Activated naive CD4-positive, alpha-beta T cell treated with anti-CD3 and anti-CD28 coated beads for 36 hours (primary cell): ENCODE measurements at regions not wholly inside any gene's neighbourhood (a gene's known extent, or its start where the extent isn't known, plus 50 kb on each side); places are given as distances from the start of the nearest gene placed in this dataset.

Source experiments
- CTCF ChIA-PET: fragments of 350-600 bp; sonication (Branson Sonifier 250); formaldehyde crosslinking; loops from one replicate; lab custom pipeline; 2021; ENCODE audit warnings: antibody characterized with exemption; lab: Charles Lee
- DNase-seq: peaks from one replicate; pipeline ENCODE4 v3.0.0-alpha.2; 2020
- H3K27ac Mint-ChIP-seq: one replicate; pipeline ENCODE4 v1.8.0; 2021; ENCODE audit warnings: mild to moderate bottlenecking, mixed read lengths
- H3K27me3 Mint-ChIP-seq: one replicate; pipeline ENCODE4 v1.8.0; 2021; ENCODE audit warnings: low read depth, mixed read lengths
- H3K36me3 Mint-ChIP-seq: one replicate; pipeline ENCODE4 v1.8.0; 2021; ENCODE audit warnings: low read depth, mixed read lengths
- H3K4me1 Mint-ChIP-seq: one replicate; pipeline ENCODE4 v1.8.0; 2021; ENCODE audit warnings: low read depth, mixed read lengths
- H3K4me3 Mint-ChIP-seq: one replicate; pipeline ENCODE4 v1.8.0; 2021; ENCODE audit warnings: mild to moderate bottlenecking, moderate library complexity, mixed read lengths
- H3K9me3 Mint-ChIP-seq: one replicate; pipeline ENCODE4 v1.8.0; 2021; ENCODE audit warnings: mixed read lengths
- intact Hi-C: fragments of 100-400 bp; cut with micrococcal nuclease; formaldehyde crosslinking; loops from one replicate; pipeline ENCODE4 v1.15.1; 2023

- H3K27ac Mint-ChIP-seq, result no peak overlapping the region
- H3K36me3 Mint-ChIP-seq, result no peaks in the 10 kb centered on the region
- intact Hi-C loops, result no loop called here
- H3K4me3 Mint-ChIP-seq, result no peak overlapping the region
- CTCF ChIA-PET, result no interaction called here
- DNase-seq, result no peak
- no peaks in the 10 kb centered on the region for H3K27me3 Mint-ChIP-seq
- H3K4me1 Mint-ChIP-seq, result no peaks in the 10 kb centered on the region
- H3K9me3 Mint-ChIP-seq, result no peaks in the 10 kb centered on the region
These were observed 1015.0 kb upstream of the AGA start for GRCh38 chr4:178457286-178457685.

GRCh38 chr4:178462710-178463109 lies 1020.5 kb upstream of the AGA start:
- Mint-ChIP-seq H3K9me3 (no peaks in the 10 kb centered on the region), H3K4me3 (no peak overlapping the region)
- intact Hi-C loops, result no loop called here

GRCh38 chr4:178463747-178464146 lies 1021.5 kb upstream of the AGA start:
- Mint-ChIP-seq H3K9me3 (peaks cover 3% of the 10 kb centered on the region), H3K4me1 (no peaks in the 10 kb centered on the region), H3K27ac (no peak overlapping the region), H3K4me3 (no peak overlapping the region), H3K36me3 (no peaks in the 10 kb centered on the region), H3K27me3 (no peaks in the 10 kb centered on the region)
- CTCF ChIA-PET, result no interaction called here
- intact Hi-C loops, result no loop called here
- no peak for DNase-seq

More at GRCh38 chr4:178462710-178463109, 1020.5 kb upstream of the AGA start:
- Mint-ChIP-seq H3K36me3 (no peaks in the 10 kb centered on the region), H3K27me3 (no peaks in the 10 kb centered on the region), H3K27ac (no peak overlapping the region), H3K4me1 (no peaks in the 10 kb centered on the region)
- no peak for DNase-seq
- CTCF ChIA-PET, result no interaction called here

GRCh38 chr4:178470996-178471784 lies 1029.0 kb upstream of the AGA start:
- no peak for DNase-seq
- intact Hi-C loops, result no loop called here
- no peak overlapping the region for H3K4me3 Mint-ChIP-seq

GRCh38 chr4:178471994-178472393 lies 1029.8 kb upstream of the AGA start:
- Mint-ChIP-seq H3K27me3 (no peaks in the 10 kb centered on the region), H3K4me1 (no peaks in the 10 kb centered on the region), H3K9me3 (peaks cover 3% of the 10 kb centered on the region), H3K4me3 (no peak overlapping the region), H3K27ac (no peak overlapping the region), H3K36me3 (no peaks in the 10 kb centered on the region)
- DNase-seq, result no peak
- intact Hi-C loops, result no loop called here
- CTCF ChIA-PET, result no interaction called here

More at GRCh38 chr4:178470996-178471784, 1029.0 kb upstream of the AGA start:
- Mint-ChIP-seq H3K27me3 (no peaks in the 10 kb centered on the region), H3K9me3 (peaks cover 3% of the 10 kb centered on the region), H3K36me3 (no peaks in the 10 kb centered on the region), H3K27ac (no peak overlapping the region), H3K4me1 (no peaks in the 10 kb centered on the region)
- CTCF ChIA-PET, result no interaction called here

- no peak overlapping the region for H3K27ac Mint-ChIP-seq
These were observed 1037.9 kb upstream of the AGA start for GRCh38 chr4:178480105-178480504.

GRCh38 chr4:178480881-178481280 lies 1038.6 kb upstream of the AGA start:
- Mint-ChIP-seq H3K27ac (no peak overlapping the region), H3K27me3 (no peaks in the 10 kb centered on the region), H3K36me3 (no peaks in the 10 kb centered on the region), H3K4me3 (no peak overlapping the region), H3K9me3 (no peaks in the 10 kb centered on the region), H3K4me1 (no peaks in the 10 kb centered on the region)
- no peak for DNase-seq
- intact Hi-C loops, result no loop called here
- CTCF ChIA-PET, result no interaction called here

More at GRCh38 chr4:178480105-178480504, 1037.9 kb upstream of the AGA start:
- no peak overlapping the region for H3K4me3 Mint-ChIP-seq
- CTCF ChIA-PET, result no interaction called here
- H3K36me3 Mint-ChIP-seq, result no peaks in the 10 kb centered on the region
- no peaks in the 10 kb centered on the region for H3K9me3 Mint-ChIP-seq
- H3K27me3 Mint-ChIP-seq, result no peaks in the 10 kb centered on the region
- H3K4me1 Mint-ChIP-seq, result no peaks in the 10 kb centered on the region
- no peak for DNase-seq
- intact Hi-C loops, result no loop called here

- H3K4me3 Mint-ChIP-seq, result no peak overlapping the region
- H3K27ac Mint-ChIP-seq, result no peak overlapping the region
- H3K36me3 Mint-ChIP-seq, result no peaks in the 10 kb centered on the region
- H3K9me3 Mint-ChIP-seq, result no peaks in the 10 kb centered on the region
- H3K4me1 Mint-ChIP-seq, result no peaks in the 10 kb centered on the region
- CTCF ChIA-PET, result no interaction called here
- no peaks in the 10 kb centered on the region for H3K27me3 Mint-ChIP-seq
- intact Hi-C loops, result no loop called here
- no peak for DNase-seq
These were observed 1039.3 kb upstream of the AGA start for GRCh38 chr4:178481564-178481963.

GRCh38 chr4:178523038-178523437 lies 1080.8 kb upstream of the AGA start:
- Mint-ChIP-seq H3K4me3 (no peak overlapping the region), H3K4me1 (no peaks in the 10 kb centered on the region), H3K36me3 (no peaks in the 10 kb centered on the region), H3K27ac (no peak overlapping the region), H3K9me3 (peaks cover 2% of the 10 kb centered on the region), H3K27me3 (no peaks in the 10 kb centered on the region)
- intact Hi-C loops, result no loop called here
- CTCF ChIA-PET, result no interaction called here
- DNase-seq, result no peak

GRCh38 chr4:178535939-178536579 lies 1093.8 kb upstream of the AGA start:
- CTCF ChIA-PET, result no interaction called here

GRCh38 chr4:178553201-178553600 lies 1111.0 kb upstream of the AGA start:
- intact Hi-C loops, result no loop called here
- no peak for DNase-seq
- no peaks in the 10 kb centered on the region for H3K4me1 Mint-ChIP-seq
- CTCF ChIA-PET, result no interaction called here
- no peaks in the 10 kb centered on the region for H3K36me3 Mint-ChIP-seq
- peaks cover 5% of the 10 kb centered on the region for H3K9me3 Mint-ChIP-seq
- no peak overlapping the region for H3K27ac Mint-ChIP-seq
- H3K4me3 Mint-ChIP-seq, result no peak overlapping the region
- H3K27me3 Mint-ChIP-seq, result no peaks in the 10 kb centered on the region

More at GRCh38 chr4:178535939-178536579, 1093.8 kb upstream of the AGA start:
- Mint-ChIP-seq H3K27ac (no peak overlapping the region), H3K4me1 (no peaks in the 10 kb centered on the region), H3K9me3 (peaks cover 6% of the 10 kb centered on the region), H3K4me3 (no peak overlapping the region), H3K27me3 (no peaks in the 10 kb centered on the region), H3K36me3 (no peaks in the 10 kb centered on the region)
- no peak for DNase-seq
- intact Hi-C loops, result no loop called here

GRCh38 chr4:178554352-178554751 lies 1112.1 kb upstream of the AGA start:
- Mint-ChIP-seq H3K4me1 (no peaks in the 10 kb centered on the region), H3K9me3 (peaks cover 5% of the 10 kb centered on the region), H3K4me3 (no peak overlapping the region), H3K36me3 (no peaks in the 10 kb centered on the region), H3K27me3 (no peaks in the 10 kb centered on the region), H3K27ac (no peak overlapping the region)
- DNase-seq, result no peak
- CTCF ChIA-PET, result no interaction called here
- intact Hi-C loops, result no loop called here

- Mint-ChIP-seq H3K9me3 (peaks cover 3% of the 10 kb centered on the region), H3K36me3 (no peaks in the 10 kb centered on the region), H3K4me1 (no peaks in the 10 kb centered on the region), H3K27ac (no peak overlapping the region), H3K27me3 (no peaks in the 10 kb centered on the region), H3K4me3 (no peak overlapping the region)
- CTCF ChIA-PET, result no interaction called here
- intact Hi-C loops, result loop anchor here (1.0 kb wide), 1 partner anchor 46 kb away; no protein-coding TSS in a partner anchor
- DNase-seq, result no peak
These were observed 1114.6 kb upstream of the AGA start for GRCh38 chr4:178556796-178557195.
